IPS-20b (cell line): ENCODE measurements at regions not wholly inside any gene's neighbourhood (a gene's known extent, or its start where the extent isn't known, plus 50 kb on each side); places are given as distances from the start of the nearest gene placed in this dataset.
A peak's percentile ranks its signal among the peaks of the same experiment; 100 is the strongest.

Experiments
- H3K27ac ChIP-seq: one replicate; pipeline ENCODE4 v1.5.1; 2013; ENCODE audit warnings: low read length
- H3K27me3 ChIP-seq: 2 replicates; pipeline ENCODE4 v1.6.1; 2013; ENCODE audit warnings: mild to moderate bottlenecking, low read length, inconsistent platforms; ENCODE audit not compliant: insufficient read depth
- H3K36me3 ChIP-seq: 2 replicates; pipeline ENCODE4 v1.6.1; 2013; ENCODE audit warnings: low read depth, mild to moderate bottlenecking, inconsistent platforms, low read length, moderate library complexity; ENCODE audit not compliant: insufficient read depth
- H3K4me1 ChIP-seq: 2 replicates; pipeline ENCODE4 v1.6.1; 2013; ENCODE audit warnings: mild to moderate bottlenecking, control low read depth, inconsistent platforms, low read length, moderate library complexity; ENCODE audit not compliant: insufficient read depth
- H3K4me3 ChIP-seq: 2 replicates; pipeline ENCODE4 v1.5.1; 2013; ENCODE audit warnings: mild to moderate bottlenecking, low read length, inconsistent platforms
- H3K9ac ChIP-seq: 2 replicates; pipeline ENCODE4 v1.6.1; 2013; ENCODE audit warnings: low read depth, mild to moderate bottlenecking, inconsistent platforms, low read length, moderate library complexity
- H3K9me3 ChIP-seq: 2 replicates; pipeline ENCODE4 v1.6.1; 2013; ENCODE audit warnings: mild to moderate bottlenecking, low read depth, low read length, inconsistent platforms; ENCODE audit not compliant: insufficient read depth

DNA sequence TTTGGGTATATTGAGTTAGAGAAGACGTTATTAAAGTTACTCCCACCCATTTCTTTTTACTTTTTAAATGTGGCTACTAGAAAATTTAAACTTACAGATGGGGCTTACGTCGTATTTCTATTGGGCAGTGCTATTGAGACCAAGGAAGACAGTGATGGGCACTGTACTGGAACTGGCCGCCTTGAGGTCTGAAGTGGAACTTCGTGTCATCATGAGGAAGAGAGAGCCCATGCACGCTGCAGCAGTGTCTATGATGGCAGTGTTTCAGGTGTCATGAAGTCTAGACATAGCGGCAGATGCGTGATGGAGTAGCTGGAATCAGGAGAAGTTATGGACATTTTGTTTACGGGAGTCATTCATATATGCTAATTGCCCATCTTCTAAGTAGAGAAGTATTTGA lies 143.7 kb downstream of the LRRC70 start:
- H3K27me3 ChIP-seq: no peaks in the 10 kb centered on the region
- H3K4me1 ChIP-seq: peaks cover 16% of the 10 kb centered on the region
- no peaks in the 10 kb centered on the region for H3K9me3 ChIP-seq
- no peak overlapping the region for H3K4me3 ChIP-seq
- no peak overlapping the region for H3K27ac ChIP-seq
- H3K36me3 ChIP-seq: no peaks in the 10 kb centered on the region
- no peak overlapping the region for H3K9ac ChIP-seq

DNA sequence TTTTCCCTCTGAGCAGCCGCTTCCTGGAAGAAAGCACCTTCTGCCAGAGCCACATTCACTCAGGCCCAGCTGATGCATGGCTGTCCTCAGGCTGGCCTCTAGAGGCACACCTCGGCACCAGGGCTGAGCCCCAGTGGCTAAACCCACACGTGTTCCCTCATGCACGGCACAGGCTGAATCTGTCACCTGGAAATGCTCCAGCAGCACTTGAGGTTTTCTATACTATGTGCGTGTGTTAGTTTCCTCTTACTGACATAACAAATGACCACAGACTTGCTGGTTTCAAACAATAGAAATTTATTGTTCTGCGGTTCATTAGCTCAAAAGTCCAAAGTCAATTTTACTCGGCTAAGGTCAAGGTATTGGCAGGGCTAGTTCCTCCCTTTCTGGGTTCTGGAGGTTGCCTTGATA lies 141.4 kb downstream of the LRRC70 start:
- H3K36me3 ChIP-seq: no peaks in the 10 kb centered on the region
- H3K9me3 ChIP-seq: no peaks in the 10 kb centered on the region
- H3K9ac ChIP-seq: no peak overlapping the region
- peaks cover 31% of the 10 kb centered on the region for H3K4me1 ChIP-seq
- H3K4me3 ChIP-seq: no peak overlapping the region
- no peak overlapping the region for H3K27ac ChIP-seq
- no peaks in the 10 kb centered on the region for H3K27me3 ChIP-seq

DNA sequence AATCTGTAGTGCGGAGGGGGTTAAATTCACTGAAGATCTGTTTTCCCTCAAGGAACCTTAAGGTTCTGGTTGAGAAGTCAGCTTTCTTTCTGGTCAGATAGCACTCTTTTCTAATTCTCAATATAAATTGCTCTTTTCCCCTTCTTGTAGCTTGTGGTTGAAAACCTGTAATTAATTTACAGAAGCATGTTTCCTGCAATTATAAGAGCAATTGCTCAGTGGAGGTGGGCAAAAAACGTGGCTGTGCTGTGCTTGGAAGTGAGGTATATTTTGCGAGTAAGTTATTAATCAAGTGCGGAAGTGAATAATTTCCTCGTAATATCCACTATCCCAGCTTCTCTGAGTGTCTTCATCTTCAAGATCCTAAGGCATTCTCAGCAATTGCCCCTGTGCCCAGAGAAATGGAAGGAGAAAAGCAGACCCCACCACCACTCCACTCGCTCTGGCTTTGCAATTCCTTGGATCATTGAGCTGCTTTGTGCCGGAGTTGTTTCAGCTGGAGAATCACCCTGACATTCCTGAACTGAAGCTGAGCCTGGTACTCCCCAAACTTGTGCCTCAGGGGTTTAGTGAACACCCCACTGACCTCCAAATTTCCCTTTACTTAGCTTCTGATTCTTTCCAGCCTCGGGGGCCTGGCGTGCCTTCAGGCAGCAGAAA lies 140.6 kb downstream of the LRRC70 start:
- H3K36me3 ChIP-seq: no peaks in the 10 kb centered on the region
- H3K9me3 ChIP-seq: no peaks in the 10 kb centered on the region
- no peak overlapping the region for H3K9ac ChIP-seq
- H3K27ac ChIP-seq: no peak overlapping the region
- H3K4me1 ChIP-seq: peaks cover 31% of the 10 kb centered on the region
- H3K4me3 ChIP-seq: no peak overlapping the region
- H3K27me3 ChIP-seq: no peaks in the 10 kb centered on the region

DNA sequence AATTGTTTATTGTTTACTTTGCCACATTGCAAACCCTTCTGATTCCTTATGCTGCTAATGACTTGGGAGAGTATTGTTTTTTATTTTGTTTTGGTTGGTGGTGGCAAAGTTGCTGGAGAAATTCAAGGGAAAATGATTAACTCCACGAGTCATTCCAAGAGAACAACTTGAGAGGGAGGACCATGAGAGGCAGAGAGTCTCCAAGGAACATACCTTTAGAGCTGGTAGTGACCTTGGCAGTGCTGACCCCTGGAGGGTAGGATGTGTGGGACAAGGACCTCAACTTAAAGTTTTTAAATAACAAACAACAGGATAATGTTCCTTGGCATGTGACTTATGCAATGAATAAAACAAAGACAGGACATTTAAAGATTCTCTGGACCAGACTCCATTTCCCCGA lies 139.7 kb downstream of the LRRC70 start:
- H3K4me3 ChIP-seq: no peak overlapping the region
- H3K27me3 ChIP-seq: no peaks in the 10 kb centered on the region
- no peaks in the 10 kb centered on the region for H3K9me3 ChIP-seq
- H3K36me3 ChIP-seq: no peaks in the 10 kb centered on the region
- no peak overlapping the region for H3K27ac ChIP-seq
- peaks cover 31% of the 10 kb centered on the region for H3K4me1 ChIP-seq
- no peak overlapping the region for H3K9ac ChIP-seq

DNA sequence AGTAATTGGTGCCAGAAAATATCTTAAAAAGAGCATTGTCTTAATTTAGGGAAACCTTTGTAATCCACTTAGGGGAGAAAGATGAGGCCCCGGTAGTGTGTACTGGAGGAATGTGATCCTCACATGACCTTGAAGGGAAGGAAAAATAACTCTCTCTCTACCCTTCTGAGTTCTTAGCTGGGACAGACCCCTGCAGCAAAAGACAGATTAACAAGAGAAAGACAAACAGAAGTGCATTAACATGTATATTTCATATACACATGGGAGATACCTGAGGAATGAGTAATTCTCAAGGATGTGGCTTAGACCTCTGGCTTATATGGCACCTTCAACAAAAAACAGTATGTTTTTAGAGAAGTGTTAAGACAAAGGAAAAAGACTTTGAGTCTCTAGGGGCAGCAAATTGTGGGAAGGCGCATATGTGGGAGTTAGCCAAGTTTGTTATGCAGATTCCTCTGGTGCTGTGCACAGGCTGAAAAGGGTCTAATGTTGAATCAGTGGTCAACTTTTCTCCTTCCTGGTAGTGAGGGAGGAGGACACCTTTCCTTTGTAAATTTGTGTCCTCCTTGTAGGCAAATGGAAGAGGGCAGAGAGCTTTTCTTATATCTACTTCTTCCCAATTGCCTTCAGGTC lies 138.8 kb downstream of the LRRC70 start:
- Histone ChIP-seq H3K36me3 (no peaks in the 10 kb centered on the region), H3K4me3 (peak overlapping the region; percentile 28; the same call in 1 of the 2 replicates), H3K4me1 (peaks cover 31% of the 10 kb centered on the region), H3K9ac (peak overlapping the region; percentile 13; the same call in 1 of the 2 replicates), H3K27me3 (no peaks in the 10 kb centered on the region), H3K27ac (no peak overlapping the region), H3K9me3 (no peaks in the 10 kb centered on the region)

DNA sequence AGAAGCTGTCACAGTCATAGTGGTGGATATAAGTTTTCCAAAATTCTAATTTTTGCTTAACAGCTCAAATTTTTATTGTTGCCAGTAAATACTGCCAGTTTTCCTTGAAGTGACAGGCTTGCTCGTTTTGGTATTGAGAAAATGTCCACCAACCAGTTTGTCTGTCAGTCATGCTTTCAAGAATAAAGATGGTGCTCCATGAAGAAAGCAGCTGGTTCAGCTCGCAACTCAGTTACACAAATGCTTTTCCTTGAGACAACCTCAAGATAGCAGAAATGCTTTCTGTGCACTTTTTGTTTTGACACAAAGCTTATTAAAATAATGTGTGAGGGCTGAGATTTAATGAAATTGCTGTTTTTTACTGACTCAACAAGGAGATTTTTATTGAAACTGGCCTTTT lies 135.7 kb downstream of the LRRC70 start:
- H3K4me3 ChIP-seq: no peak overlapping the region
- no peaks in the 10 kb centered on the region for H3K9me3 ChIP-seq
- H3K27me3 ChIP-seq: no peaks in the 10 kb centered on the region
- H3K4me1 ChIP-seq: peaks cover 29% of the 10 kb centered on the region
- no peak overlapping the region for H3K9ac ChIP-seq
- H3K36me3 ChIP-seq: no peaks in the 10 kb centered on the region
- no peak overlapping the region for H3K27ac ChIP-seq

DNA sequence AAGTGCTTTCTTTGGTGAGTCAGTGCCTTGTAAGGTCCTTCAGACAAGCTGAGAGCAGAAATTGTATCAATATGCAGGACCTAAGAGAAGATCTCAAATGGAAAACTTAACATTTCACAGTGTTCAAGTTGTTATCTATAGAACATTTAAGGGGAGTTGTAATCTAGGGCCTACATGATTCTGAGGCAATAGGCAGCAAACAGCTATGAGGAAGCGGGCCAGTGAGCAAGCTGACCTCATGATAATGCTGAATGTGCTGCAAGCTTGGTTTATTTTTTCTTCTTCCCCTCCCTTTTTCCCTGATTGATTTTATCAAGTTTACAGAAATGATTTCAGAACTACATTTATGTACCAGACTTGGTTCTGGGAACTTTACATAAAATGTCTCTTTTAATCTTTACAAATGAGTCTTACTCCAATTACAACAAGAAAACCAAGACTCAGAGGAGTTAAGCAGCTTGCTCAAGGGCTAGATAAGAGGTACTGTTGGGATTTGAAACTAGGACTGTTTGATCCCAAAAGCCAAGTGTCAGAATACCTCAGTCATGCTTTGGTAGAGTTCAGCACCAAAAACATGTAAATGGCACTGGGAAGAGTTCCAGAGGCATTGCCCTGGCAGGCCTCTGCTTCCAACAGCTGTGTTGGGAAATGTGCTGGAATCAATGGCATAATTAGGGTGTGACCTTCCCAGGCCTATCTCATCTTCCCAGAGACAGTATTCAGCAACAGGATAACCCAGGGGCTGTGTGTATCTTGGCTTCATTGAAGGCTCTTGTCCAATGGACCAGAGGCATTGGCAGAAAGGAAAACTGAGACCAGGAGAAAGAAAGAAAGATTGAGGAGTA lies 130.1 kb downstream of the LRRC70 start:
- H3K4me3 ChIP-seq: no peak overlapping the region
- H3K4me1 ChIP-seq: no peaks in the 10 kb centered on the region
- H3K9me3 ChIP-seq: no peaks in the 10 kb centered on the region
- H3K27me3 ChIP-seq: no peaks in the 10 kb centered on the region
- no peak overlapping the region for H3K27ac ChIP-seq
- no peak overlapping the region for H3K9ac ChIP-seq
- H3K36me3 ChIP-seq: no peaks in the 10 kb centered on the region

DNA sequence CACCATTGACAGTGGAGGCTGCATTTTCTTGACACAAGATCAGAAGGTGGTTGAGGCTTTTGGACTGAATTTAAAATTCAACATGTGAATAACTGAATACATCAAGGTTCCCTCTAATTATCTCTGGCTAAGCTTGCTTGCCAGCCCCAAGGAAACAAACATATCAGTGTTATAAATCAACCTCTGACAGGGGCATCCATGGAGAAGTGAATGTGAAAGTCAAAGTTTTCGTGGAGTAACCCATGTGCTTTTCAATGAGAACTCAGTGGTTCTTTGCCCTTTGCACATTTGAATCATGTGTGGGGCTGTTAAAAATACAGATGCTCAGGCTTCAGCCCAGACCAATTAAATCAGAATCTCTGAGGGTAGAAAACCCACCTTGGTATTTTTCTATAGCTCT lies 128.9 kb downstream of the LRRC70 start:
- Histone ChIP-seq H3K36me3 (no peaks in the 10 kb centered on the region), H3K4me1 (no peaks in the 10 kb centered on the region), H3K27ac (no peak overlapping the region), H3K4me3 (no peak overlapping the region), H3K9me3 (no peaks in the 10 kb centered on the region), H3K27me3 (no peaks in the 10 kb centered on the region), H3K9ac (no peak overlapping the region)

DNA sequence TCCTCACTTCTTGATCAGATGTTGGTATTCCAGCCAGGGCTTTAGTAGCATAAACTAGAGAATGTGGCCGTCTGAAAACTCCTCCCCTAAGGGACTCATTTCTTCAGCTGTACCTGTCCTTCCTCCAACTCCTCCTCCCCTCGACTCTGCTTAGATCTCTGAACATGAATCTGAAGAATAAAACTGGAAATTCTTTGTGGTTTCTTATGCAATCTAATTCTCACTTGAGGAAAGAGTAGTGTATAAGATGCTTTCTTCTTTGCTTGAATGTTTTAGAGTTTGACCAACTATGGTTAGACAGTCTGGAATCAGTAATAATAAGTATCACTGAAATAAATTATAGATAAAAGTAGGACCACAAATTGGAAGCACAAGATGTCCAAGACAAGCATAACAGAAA lies 128.5 kb downstream of the LRRC70 start:
- H3K27me3 ChIP-seq: no peaks in the 10 kb centered on the region
- no peaks in the 10 kb centered on the region for H3K36me3 ChIP-seq
- H3K27ac ChIP-seq: no peak overlapping the region
- no peaks in the 10 kb centered on the region for H3K9me3 ChIP-seq
- H3K4me1 ChIP-seq: no peaks in the 10 kb centered on the region
- no peak overlapping the region for H3K4me3 ChIP-seq
- H3K9ac ChIP-seq: no peak overlapping the region

DNA sequence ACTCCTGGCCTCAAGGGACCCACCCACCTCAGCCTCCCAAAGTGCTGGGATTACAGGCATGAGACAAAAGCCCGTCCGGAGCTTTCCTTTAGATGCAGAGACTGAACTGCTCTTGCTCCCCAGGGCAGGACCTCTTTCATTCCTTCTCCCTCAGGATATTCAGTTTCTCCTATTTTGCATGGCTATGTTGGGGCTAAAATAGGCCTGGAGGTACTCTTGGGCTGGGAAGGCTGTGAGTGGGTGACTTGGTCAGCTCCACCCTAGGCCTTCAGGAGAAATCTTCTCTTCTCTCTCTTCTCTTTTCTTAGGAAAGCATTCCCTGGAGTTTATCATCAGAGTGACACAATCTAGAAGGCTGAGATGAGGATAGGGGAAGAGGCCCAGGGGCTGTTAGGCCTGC lies 126.4 kb downstream of the LRRC70 start:
- Histone ChIP-seq H3K9me3 (no peaks in the 10 kb centered on the region), H3K4me3 (no peak overlapping the region), H3K27me3 (no peaks in the 10 kb centered on the region), H3K27ac (no peak overlapping the region), H3K4me1 (no peaks in the 10 kb centered on the region), H3K9ac (no peak overlapping the region), H3K36me3 (no peaks in the 10 kb centered on the region)

DNA sequence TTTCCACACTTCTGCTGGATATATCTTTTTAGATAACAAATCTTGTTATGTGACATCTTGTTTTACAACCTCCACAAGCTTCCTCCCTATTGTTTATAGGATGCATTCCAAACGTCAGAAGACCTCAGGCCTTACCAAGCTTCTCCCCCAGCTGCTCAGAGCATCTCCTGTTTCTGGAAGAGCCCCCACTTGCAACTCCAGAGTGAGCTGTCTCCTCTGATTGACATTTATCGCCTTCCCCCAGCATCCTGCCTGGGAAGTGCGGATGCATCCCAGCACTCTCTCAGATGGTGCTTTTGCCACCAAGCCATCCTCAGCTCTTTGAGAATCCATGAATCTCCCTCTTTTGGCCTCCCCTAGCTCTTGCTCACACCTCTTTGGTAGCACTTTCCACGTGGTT lies 123.5 kb downstream of the LRRC70 start:
- Histone ChIP-seq H3K36me3 (no peaks in the 10 kb centered on the region), H3K4me1 (no peaks in the 10 kb centered on the region), H3K27ac (no peak overlapping the region), H3K27me3 (no peaks in the 10 kb centered on the region), H3K9me3 (no peaks in the 10 kb centered on the region), H3K4me3 (no peak overlapping the region), H3K9ac (no peak overlapping the region)

DNA sequence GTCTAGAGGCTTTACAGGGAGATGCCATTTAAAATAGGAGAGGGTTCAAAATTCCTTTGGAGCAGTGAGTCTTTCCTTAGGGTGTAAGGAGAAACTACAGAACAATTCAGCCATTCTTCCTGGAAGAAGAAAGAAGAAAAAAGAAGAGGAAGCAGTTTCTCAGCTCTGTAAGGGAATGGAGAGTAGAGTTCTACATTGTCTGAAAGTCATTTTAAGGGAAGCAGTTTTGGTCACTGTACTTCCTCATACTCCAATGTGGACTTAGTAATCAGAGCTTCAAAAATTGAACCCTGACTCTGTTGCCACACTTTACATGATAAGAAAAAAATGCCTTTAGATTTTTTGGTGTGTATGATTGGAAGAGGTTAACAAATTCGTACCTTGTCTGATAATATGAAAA lies 122.4 kb downstream of the LRRC70 start:
- H3K4me3 ChIP-seq: no peak overlapping the region
- no peaks in the 10 kb centered on the region for H3K9me3 ChIP-seq
- no peaks in the 10 kb centered on the region for H3K27me3 ChIP-seq
- H3K9ac ChIP-seq: no peak overlapping the region
- H3K4me1 ChIP-seq: no peaks in the 10 kb centered on the region
- H3K36me3 ChIP-seq: no peaks in the 10 kb centered on the region
- no peak overlapping the region for H3K27ac ChIP-seq
